ENCODE measurements at regions not wholly inside any gene's neighbourhood (a gene's known extent, or its start where the extent isn't known, plus 50 kb on each side); places are given as distances from the start of the nearest gene placed in this dataset.

GRCh38 chr1:73577206-73577605, 620.8 kb downstream of the LRRIQ3 start:
- no peak overlapping the region for H3K4me3 ChIP-seq (ENCODE audit: low read depth, low read length)
- no peak for TF ChIP-seq CTCF (IDR thresholded peaks at IDR 0.05; ENCODE audit: low read depth, low read length)
- no peaks in the 10 kb centered on the region for H3K27me3 ChIP-seq
- H3K9me3 ChIP-seq = no peaks in the 10 kb centered on the region
- H3K4me1 ChIP-seq = no peaks in the 10 kb centered on the region
- no peak for DNase-seq
- no peaks in the 10 kb centered on the region for H3K36me3 ChIP-seq

- TF ChIP-seq CTCF (IDR thresholded peaks at IDR 0.05; ENCODE audit: low read depth, low read length) = no peak
- Histone ChIP-seq H3K9me3 (no peaks in the 10 kb centered on the region), H3K4me1 (no peaks in the 10 kb centered on the region), H3K4me3 (ENCODE audit: low read depth, low read length) (no peak overlapping the region), H3K36me3 (no peaks in the 10 kb centered on the region), H3K27me3 (no peaks in the 10 kb centered on the region)
- DNase-seq = no peak
Measured at GRCh38 chr1:73576083-73576482, 621.9 kb downstream of the LRRIQ3 start.

DNA sequence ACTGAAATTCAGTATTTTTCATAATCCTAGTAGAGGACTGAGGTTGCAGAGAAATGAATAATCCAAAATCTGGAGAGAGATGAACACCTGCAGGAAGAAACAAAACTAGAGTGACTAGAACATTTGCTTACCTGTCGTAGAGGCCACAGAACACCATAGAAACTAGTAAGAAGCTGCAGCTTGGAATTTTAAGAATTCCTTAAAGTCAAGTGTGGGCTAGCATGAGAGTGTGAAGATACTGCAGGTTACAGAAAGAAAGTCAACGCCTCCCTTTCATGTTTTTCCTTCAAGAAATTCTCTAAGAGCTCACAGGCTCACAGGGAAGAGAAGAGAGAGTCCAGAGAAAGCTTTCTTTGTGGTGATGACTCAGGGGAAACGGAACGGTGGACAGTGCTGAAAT, 633.7 kb downstream of the LRRIQ3 start:
- H3K9me3 ChIP-seq = no peaks in the 10 kb centered on the region
- H3K4me1 ChIP-seq = no peaks in the 10 kb centered on the region
- no peak for DNase-seq
- TF ChIP-seq CTCF (IDR thresholded peaks at IDR 0.05; ENCODE audit: low read depth, low read length) = no peak
- H3K36me3 ChIP-seq = no peaks in the 10 kb centered on the region
- no peaks in the 10 kb centered on the region for H3K27me3 ChIP-seq
- H3K4me3 ChIP-seq (ENCODE audit: low read depth, low read length) = no peak overlapping the region

GRCh38 chr1:73556270-73556669, 641.7 kb downstream of the LRRIQ3 start:
- Histone ChIP-seq H3K36me3 (no peaks in the 10 kb centered on the region), H3K27me3 (no peaks in the 10 kb centered on the region), H3K4me1 (no peaks in the 10 kb centered on the region), H3K4me3 (ENCODE audit: low read depth, low read length) (no peak overlapping the region), H3K9me3 (no peaks in the 10 kb centered on the region)
- no peak for DNase-seq
- TF ChIP-seq CTCF (IDR thresholded peaks at IDR 0.05; ENCODE audit: low read depth, low read length) = no peak

DNA sequence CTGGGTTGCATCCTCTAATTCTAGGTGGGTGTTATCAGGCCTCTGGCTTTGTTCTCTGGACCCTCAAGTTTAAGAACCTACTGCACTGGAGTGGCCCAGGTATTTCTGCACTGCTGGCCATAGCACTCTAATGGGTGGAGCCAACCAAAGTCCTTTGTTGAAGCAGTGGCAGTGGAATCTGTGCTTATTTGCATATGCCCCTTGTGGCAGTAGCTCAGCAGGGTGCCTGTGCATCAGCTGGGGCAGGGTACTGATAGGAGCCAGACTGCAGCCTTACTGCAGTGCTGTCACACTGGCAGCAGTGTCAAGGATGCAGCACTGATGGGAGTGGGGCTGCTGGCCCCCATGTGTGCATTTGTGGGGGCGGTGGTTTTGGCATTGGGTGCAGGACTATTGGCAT, 660.6 kb downstream of the LRRIQ3 start:
- H3K27me3 ChIP-seq = no peaks in the 10 kb centered on the region
- no peaks in the 10 kb centered on the region for H3K9me3 ChIP-seq
- H3K4me1 ChIP-seq = no peaks in the 10 kb centered on the region
- TF ChIP-seq CTCF (IDR thresholded peaks at IDR 0.05; ENCODE audit: low read depth, low read length) = no peak
- no peak for DNase-seq
- no peaks in the 10 kb centered on the region for H3K36me3 ChIP-seq
- H3K4me3 ChIP-seq (ENCODE audit: low read depth, low read length) = no peak overlapping the region

GRCh38 chr1:73517603-73518191, 680.3 kb downstream of the LRRIQ3 start:
- DNase-seq = no peak
- no peaks in the 10 kb centered on the region for H3K4me1 ChIP-seq
- no peak for TF ChIP-seq CTCF (IDR thresholded peaks at IDR 0.05; ENCODE audit: low read depth, low read length)

More at GRCh38 chr1:73517603-73518191, 680.3 kb downstream of the LRRIQ3 start:
- H3K4me3 ChIP-seq (ENCODE audit: low read depth, low read length) = no peak overlapping the region
- no peaks in the 10 kb centered on the region for H3K27me3 ChIP-seq
- no peaks in the 10 kb centered on the region for H3K36me3 ChIP-seq
- H3K9me3 ChIP-seq = no peaks in the 10 kb centered on the region
